CD8-positive, alpha-beta memory T cell (primary cell): ENCODE measurements at regions not wholly inside any gene's neighbourhood (a gene's known extent, or its start where the extent isn't known, plus 50 kb on each side); places are given as distances from the start of the nearest gene placed in this dataset.
"Not testable (repeated sequence)": the region's sequence is repeated elsewhere in the genome, so short reads cannot be mapped to it uniquely, and the experiment has no call there.

Experiments used
- CTCF ChIA-PET: fragments of 350-600 bp; sonication (Branson Sonifier 250); formaldehyde crosslinking; loops from one replicate; lab custom pipeline; 2021; ENCODE audit warnings: antibody characterized with exemption; lab: Charles Lee
- POLR2A ChIA-PET: fragments of 350-600 bp; sonication (Branson Sonifier 250); formaldehyde crosslinking; loops from one replicate; lab custom pipeline; 2021; ENCODE audit warnings: antibody characterized with exemption; lab: Charles Lee
- DNase-seq, 5 donors: peaks; one replicate each; pipeline versions ENCODE4 v3.0.0 to v3.0.0-alpha.2; 2020 to 2022; ENCODE audit warnings: mixed read lengths in 1 of 5
- H3K27ac ChIP-seq: one replicate; pipeline ENCODE4 v1.7.0; 2013; ENCODE audit warnings: low read depth, mild to moderate bottlenecking, low read length, moderate library complexity
- H3K27me3 ChIP-seq: 2 replicates; pipeline ENCODE4 v1.7.0; 2013; ENCODE audit warnings: low read length, mild to moderate bottlenecking; ENCODE audit not compliant: insufficient read depth, poor library complexity, severe bottlenecking
- H3K36me3 ChIP-seq: 2 replicates; pipeline ENCODE4 v1.7.0; 2013; ENCODE audit warnings: mild to moderate bottlenecking, low read length, moderate library complexity; ENCODE audit not compliant: insufficient read depth
- H3K4me1 ChIP-seq: 2 replicates; pipeline ENCODE4 v1.7.0; 2013; ENCODE audit warnings: mild to moderate bottlenecking, low read length, moderate library complexity; ENCODE audit not compliant: insufficient read depth
- H3K4me3 ChIP-seq: 2 replicates; pipeline ENCODE4 v1.7.0; 2013; ENCODE audit warnings: mild to moderate bottlenecking, low read length
- H3K9me3 ChIP-seq: 2 replicates; pipeline ENCODE4 v1.7.0; 2013; ENCODE audit warnings: mild to moderate bottlenecking, low read length
- H3K27ac Mint-ChIP-seq, 8 donors: one replicate each; pipeline ENCODE4 v1.8.0; 2020 to 2021; ENCODE audit warnings: mixed read lengths in 8 of 8, mild to moderate bottlenecking in 6 of 8, inconsistent platforms in 3 of 8, moderate library complexity in 3 of 8
- H3K27me3 Mint-ChIP-seq, 2 donors: one replicate each; pipeline ENCODE4 v1.8.0; 2020 to 2021; ENCODE audit warnings: mixed read lengths in 2 of 2, mild to moderate bottlenecking in 1 of 2, moderate library complexity in 1 of 2
- H3K36me3 Mint-ChIP-seq, 3 donors: one replicate each; pipeline ENCODE4 v1.8.0; 2020 to 2021; ENCODE audit warnings: mixed read lengths in 3 of 3, inconsistent platforms in 1 of 3, mild to moderate bottlenecking in 1 of 3
- H3K4me1 Mint-ChIP-seq, 3 donors: one replicate each; pipeline ENCODE4 v1.8.0; 2020 to 2021; ENCODE audit warnings: mixed read lengths in 3 of 3, inconsistent platforms in 1 of 3, mild to moderate bottlenecking in 1 of 3
- H3K4me3 Mint-ChIP-seq, 7 donors: one replicate each; pipeline ENCODE4 v1.8.0; 2020 to 2021; ENCODE audit warnings: mixed read lengths in 7 of 7, mild to moderate bottlenecking in 6 of 7, moderate library complexity in 4 of 7, inconsistent platforms in 2 of 7
- H3K9me3 Mint-ChIP-seq, 5 donors: one replicate each; pipeline ENCODE4 v1.8.0; 2020 to 2022; ENCODE audit warnings: mixed read lengths in 5 of 5, mild to moderate bottlenecking in 3 of 5, moderate library complexity in 2 of 5, inconsistent platforms in 1 of 5

DNA sequence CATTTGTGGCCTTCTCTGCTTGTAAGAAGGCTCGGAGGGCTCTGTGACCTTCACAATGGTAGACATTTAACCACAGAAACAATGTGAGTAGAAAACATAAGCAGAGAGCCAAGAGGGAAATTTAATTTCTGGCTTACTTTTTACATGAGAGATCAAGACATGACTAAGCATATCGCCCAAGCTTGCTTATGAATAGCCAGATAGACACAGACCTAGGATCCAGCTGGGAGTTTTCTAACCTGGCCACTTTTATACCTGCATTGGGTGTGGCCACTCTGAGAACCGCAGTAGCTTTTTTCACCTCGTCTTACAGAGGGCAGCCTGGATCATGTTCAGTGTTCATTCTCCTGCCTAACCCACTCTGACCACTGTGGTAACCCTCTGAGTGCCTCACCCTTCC, 244.9 kb upstream of the KCNN2 start:
- Mint-ChIP-seq H3K4me1 (no peaks in the 10 kb centered on the region), H3K27ac (peak overlapping the region in 1 of 8 donors; percentile 59), H3K4me3 (no peak overlapping the region), H3K36me3 (no peaks in the 10 kb centered on the region), H3K9me3 (peaks cover 0 to 3% (median 0%) of the 10 kb centered on the region in 5 donors), H3K27me3 (no peaks in the 10 kb centered on the region)
- H3K4me1 ChIP-seq, result no peaks in the 10 kb centered on the region
- no peaks in the 10 kb centered on the region for H3K27me3 ChIP-seq
- no peak for DNase-seq
- CTCF ChIA-PET, result no interaction called here
- no peak overlapping the region for H3K4me3 ChIP-seq
- H3K27ac ChIP-seq, result no peak overlapping the region
- POLR2A ChIA-PET, result no interaction called here
- H3K36me3 ChIP-seq, result no peaks in the 10 kb centered on the region
- H3K9me3 ChIP-seq, result no peaks in the 10 kb centered on the region

DNA sequence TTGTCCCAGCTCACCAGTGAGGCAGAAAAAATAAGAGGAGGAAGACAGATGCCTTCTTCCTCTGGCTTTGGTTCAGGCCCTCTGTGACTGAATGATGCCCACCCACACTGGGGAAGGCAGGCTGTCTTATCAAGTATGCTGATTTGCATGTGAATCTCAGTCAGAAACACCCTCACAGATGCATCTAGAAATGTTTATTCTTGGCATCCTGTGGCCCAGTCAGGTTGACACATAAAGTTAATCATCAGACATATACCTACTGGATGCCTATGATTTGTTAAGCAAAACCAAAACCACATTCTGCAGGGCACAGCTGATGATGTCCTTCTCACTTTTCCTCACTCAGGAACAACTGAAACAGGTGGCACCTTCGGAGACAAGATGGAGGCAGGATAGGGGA, 243.4 kb upstream of the KCNN2 start:
- Histone ChIP-seq H3K27ac (no peak overlapping the region), H3K4me3 (no peak overlapping the region), H3K4me1 (no peaks in the 10 kb centered on the region), H3K36me3 (no peaks in the 10 kb centered on the region), H3K27me3 (no peaks in the 10 kb centered on the region), H3K9me3 (no peaks in the 10 kb centered on the region)
- no peaks in the 10 kb centered on the region for H3K36me3 Mint-ChIP-seq
- no peak overlapping the region for H3K27ac Mint-ChIP-seq
- H3K27me3 Mint-ChIP-seq, result no peaks in the 10 kb centered on the region
- no peak for DNase-seq
- no peak overlapping the region for H3K4me3 Mint-ChIP-seq
- ChIA-PET POLR2A (no interaction called here), CTCF (no interaction called here)
- peaks cover 0 to 7% (median 2%) of the 10 kb centered on the region in 5 donors for H3K9me3 Mint-ChIP-seq
- H3K4me1 Mint-ChIP-seq, result no peaks in the 10 kb centered on the region

DNA sequence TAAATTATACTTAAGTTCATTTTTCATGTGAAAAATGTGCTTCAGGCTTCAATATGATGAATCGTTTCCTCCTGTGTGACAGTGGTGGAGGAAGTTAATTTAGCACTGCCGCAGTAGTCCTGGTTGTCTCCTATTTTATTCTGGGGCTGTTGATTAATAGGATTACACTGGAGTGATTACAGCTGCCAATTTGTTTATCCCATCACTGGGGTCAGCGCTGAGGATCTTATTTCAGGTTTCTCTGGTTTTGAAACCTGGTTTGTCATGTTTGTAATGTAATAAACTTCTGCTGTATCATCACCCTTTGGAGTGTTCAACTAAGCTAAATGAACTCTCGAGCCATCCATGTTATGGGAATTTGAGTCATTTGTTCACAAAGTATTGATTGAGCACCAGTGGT, 241.7 kb upstream of the KCNN2 start:
- H3K4me1 Mint-ChIP-seq, result no peaks in the 10 kb centered on the region
- Histone ChIP-seq H3K27ac (no peak overlapping the region), H3K4me1 (no peaks in the 10 kb centered on the region), H3K27me3 (no peaks in the 10 kb centered on the region), H3K4me3 (no peak overlapping the region), H3K36me3 (no peaks in the 10 kb centered on the region), H3K9me3 (no peaks in the 10 kb centered on the region)
- H3K27me3 Mint-ChIP-seq, result no peaks in the 10 kb centered on the region
- ChIA-PET POLR2A (no interaction called here), CTCF (no interaction called here)
- H3K27ac Mint-ChIP-seq, result no peak overlapping the region
- no peak for DNase-seq
- H3K4me3 Mint-ChIP-seq, result no peak overlapping the region
- no peaks in the 10 kb centered on the region for H3K36me3 Mint-ChIP-seq
- H3K9me3 Mint-ChIP-seq, result peaks cover 0 to 9% (median 2%) of the 10 kb centered on the region in 5 donors

DNA sequence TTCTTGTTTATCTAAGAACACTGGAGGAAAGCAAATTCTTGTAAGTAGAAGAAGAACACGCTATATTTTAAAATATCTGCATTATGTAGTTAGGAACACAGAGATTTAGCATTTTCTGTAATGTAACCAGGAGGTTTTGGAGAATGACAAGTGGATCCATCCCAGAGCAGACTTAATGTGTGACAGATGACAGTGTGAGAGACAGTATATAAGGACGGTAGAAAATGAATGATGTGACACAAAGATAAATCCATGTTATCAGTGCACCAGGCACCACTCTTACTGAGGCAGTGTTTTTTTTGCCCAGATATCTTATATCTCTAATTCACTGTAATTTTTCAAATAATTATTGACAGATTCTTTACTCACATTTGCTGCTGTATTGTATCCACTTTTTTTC, 239.0 kb upstream of the KCNN2 start:
- Mint-ChIP-seq H3K27me3 (peaks cover 0 to 1% of the 10 kb centered on the region in 2 donors), H3K9me3 (peaks cover 0 to 13% (median 0%) of the 10 kb centered on the region in 5 donors), H3K27ac (no peak overlapping the region), H3K4me3 (no peak overlapping the region), H3K36me3 (no peaks in the 10 kb centered on the region), H3K4me1 (no peaks in the 10 kb centered on the region)
- ChIA-PET POLR2A (no interaction called here), CTCF (no interaction called here)
- Histone ChIP-seq H3K9me3 (no peaks in the 10 kb centered on the region), H3K4me1 (no peaks in the 10 kb centered on the region), H3K36me3 (no peaks in the 10 kb centered on the region), H3K4me3 (no peak overlapping the region), H3K27ac (no peak overlapping the region), H3K27me3 (no peaks in the 10 kb centered on the region)
- no peak for DNase-seq

DNA sequence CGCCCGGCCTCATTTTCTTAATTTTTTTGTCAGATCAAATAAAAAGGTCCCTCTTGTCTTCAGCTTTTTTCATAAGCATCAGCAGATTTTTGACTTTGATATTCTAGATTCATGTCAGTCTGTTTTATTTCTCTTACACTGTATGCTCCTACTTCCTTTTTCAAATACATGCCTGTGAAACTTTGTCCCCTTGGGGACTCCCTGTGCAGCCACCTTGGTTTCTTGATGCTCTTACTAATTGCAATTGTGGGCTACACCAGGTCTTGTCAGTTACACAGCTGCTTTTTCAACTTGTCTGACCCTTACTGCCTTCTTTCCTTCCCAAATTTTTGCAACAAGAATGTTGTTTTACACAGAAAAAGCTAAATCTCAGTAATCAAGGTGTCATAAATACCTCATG, 238.2 kb upstream of the KCNN2 start:
- Mint-ChIP-seq H3K4me1 (no peaks in the 10 kb centered on the region), H3K36me3 (no peaks in the 10 kb centered on the region), H3K4me3 (no peak overlapping the region), H3K27ac (no peak overlapping the region), H3K27me3 (peaks cover 0 to 1% of the 10 kb centered on the region in 2 donors), H3K9me3 (peaks cover 0 to 13% (median 2%) of the 10 kb centered on the region in 5 donors)
- Histone ChIP-seq H3K4me3 (no peak overlapping the region), H3K27me3 (no peaks in the 10 kb centered on the region), H3K9me3 (no peaks in the 10 kb centered on the region), H3K36me3 (no peaks in the 10 kb centered on the region), H3K4me1 (no peaks in the 10 kb centered on the region), H3K27ac (no peak overlapping the region)
- ChIA-PET CTCF (no interaction called here), POLR2A (no interaction called here)
- no peak for DNase-seq

- Mint-ChIP-seq H3K4me3 (no peak overlapping the region), H3K27ac (no peak overlapping the region), H3K4me1 (no peaks in the 10 kb centered on the region), H3K9me3 (peaks cover 7 to 35% (median 19%) of the 10 kb centered on the region in 5 donors), H3K36me3 (no peaks in the 10 kb centered on the region), H3K27me3 (no peaks in the 10 kb centered on the region)
- Histone ChIP-seq H3K27me3 (no peaks in the 10 kb centered on the region), H3K9me3 (no peaks in the 10 kb centered on the region), H3K4me1 (no peaks in the 10 kb centered on the region), H3K27ac (no peak overlapping the region), H3K4me3 (no peak overlapping the region), H3K36me3 (no peaks in the 10 kb centered on the region)
- DNase-seq, result no peak
- ChIA-PET POLR2A (no interaction called here), CTCF (no interaction called here)
Measured at GRCh38 chr5:114146398-114146797, 215.5 kb upstream of the KCNN2 start.

- ChIA-PET POLR2A (no interaction called here), CTCF (no interaction called here)
- Mint-ChIP-seq H3K4me1 (no peaks in the 10 kb centered on the region), H3K36me3 (no peaks in the 10 kb centered on the region), H3K4me3 (no peak overlapping the region), H3K9me3 (peaks cover 7 to 41% (median 18%) of the 10 kb centered on the region in 5 donors), H3K27ac (peak overlapping the region in 1 of 8 donors; percentile 59), H3K27me3 (no peaks in the 10 kb centered on the region)
- no peaks in the 10 kb centered on the region for H3K9me3 ChIP-seq
- H3K4me1 ChIP-seq, result no peaks in the 10 kb centered on the region
- H3K27me3 ChIP-seq, result no peaks in the 10 kb centered on the region
- H3K27ac ChIP-seq, result no peak overlapping the region
- no peak for DNase-seq
- H3K36me3 ChIP-seq, result no peaks in the 10 kb centered on the region
- H3K4me3 ChIP-seq, result no peak overlapping the region
Measured at GRCh38 chr5:114148253-114148652, 213.6 kb upstream of the KCNN2 start.

- H3K4me1 ChIP-seq, H3K27me3 Mint-ChIP-seq, H3K27ac Mint-ChIP-seq, H3K36me3 ChIP-seq, DNase-seq, CTCF ChIA-PET, H3K4me1 Mint-ChIP-seq, H3K4me3 Mint-ChIP-seq, H3K27ac ChIP-seq, H3K36me3 Mint-ChIP-seq, POLR2A ChIA-PET, H3K9me3 ChIP-seq, H3K4me3 ChIP-seq, H3K27me3 ChIP-seq: not testable (repeated sequence)
- H3K9me3 Mint-ChIP-seq, result peaks cover 7 to 41% (median 18%) of the 10 kb centered on the region in 5 donors
Measured at GRCh38 chr5:114148728-114149127, 213.1 kb upstream of the KCNN2 start.
